Gastroesophageal sphincter (tissue), 4 donors: ENCODE measurements at regions not wholly inside any gene's neighbourhood (a gene's known extent, or its start where the extent isn't known, plus 50 kb on each side); places are given as distances from the start of the nearest gene placed in this dataset.

ENCODE experiments used
- ATAC-seq: fragments of 150-250 bp; one replicate; pipeline ENCODE4 v1.9.1; 2016; ENCODE audit warnings: mild to moderate bottlenecking, moderate library complexity
- H3K27ac ChIP-seq, 4 donors: fragments of 200-600 bp; sonication (generic) in 3 of 4; 1 replicate in 3 of 4; 2 replicates in 1 of 4; pipeline ENCODE4 v1.5.1; 2016 to 2019
- H3K27me3 ChIP-seq: fragments of 200-600 bp; sonication (generic); one replicate; pipeline ENCODE4 v1.5.1; 2019
- H3K36me3 ChIP-seq, 2 donors: fragments of 200-600 bp; sonication (generic); one replicate each; pipeline ENCODE4 v1.5.1; 2019; ENCODE audit warnings: control low read depth in 1 of 2
- H3K4me1 ChIP-seq, 3 donors: fragments of 200-600 bp; sonication (generic); 1 replicate in 2 of 3; 2 replicates in 1 of 3; pipeline ENCODE4 v1.5.1; 2016 to 2019; ENCODE audit warnings: control low read depth in 2 of 3
- H3K4me3 ChIP-seq, 2 donors: fragments of 200-600 bp; sonication (generic); one replicate each; pipeline ENCODE4 v1.5.1; 2019; ENCODE audit warnings: mild to moderate bottlenecking in 1 of 2, moderate library complexity in 1 of 2
- H3K9me3 ChIP-seq, 3 donors: fragments of 200-600 bp; sonication (generic); one replicate each; pipeline ENCODE4 v1.5.1; 2017 to 2019; ENCODE audit warnings: control low read depth in 2 of 3
- CTCF ChIP-seq, 4 experiments: fragments of 200-600 bp in 2 of 4; fragments of 450-650 bp in 2 of 4; sonication (generic) in 1 of 4; IDR thresholded peaks; one replicate each; pipeline ENCODE4 v1.5.1; 2017 to 2019; ENCODE audit warnings: antibody characterized with exemption in 4 of 4, mild to moderate bottlenecking in 2 of 4, moderate library complexity in 2 of 4
- EP300 ChIP-seq: sonication (generic); formaldehyde crosslinking; IDR thresholded peaks from one replicate; pipeline ENCODE4 v1.6.1; 2017; ENCODE audit warnings: antibody characterized with exemption, mild to moderate bottlenecking
- POLR2A ChIP-seq, 2 donors: fragments of 450-650 bp; IDR thresholded peaks; one replicate each; pipeline ENCODE4 v1.6.1; 2017; ENCODE audit warnings: antibody characterized with exemption in 2 of 2, mild to moderate bottlenecking in 2 of 2, moderate library complexity in 1 of 2
- POLR2AphosphoS5 ChIP-seq: sonication (generic); formaldehyde crosslinking; IDR thresholded peaks from one replicate; pipeline ENCODE4 v1.6.1; 2017; ENCODE audit warnings: antibody characterized with exemption
- WGBS, 2 donors: methylation state at CpG; one replicate each; pipeline ENCODE4 v1.1.5; 2018; ENCODE audit warnings: low coverage in 1 of 2; 5-methylcytosine and 5-hydroxymethylcytosine counted together

DNA sequence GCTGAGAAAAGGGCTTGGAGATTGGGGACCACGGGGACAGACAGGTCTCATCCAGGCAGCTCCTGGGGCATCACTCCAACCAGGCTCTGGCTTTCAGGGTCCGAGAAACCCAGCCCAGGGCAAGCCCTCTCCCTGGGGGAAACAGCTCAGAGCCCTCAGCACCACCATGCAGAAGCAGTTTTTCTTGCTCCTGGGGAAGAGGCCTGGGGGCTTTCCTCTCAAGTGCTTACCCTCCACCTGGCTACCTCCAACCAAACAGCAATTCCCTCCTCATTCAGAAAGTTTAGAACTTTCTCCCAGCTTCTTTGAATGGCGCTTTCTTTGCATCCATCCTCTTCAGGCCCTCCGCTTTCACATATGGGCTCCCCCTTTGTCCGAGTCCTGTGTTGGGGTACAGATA, 110.4 kb upstream of the PHACTR3 start:
- WGBS, 2 donors: 86 to 95% methylated on average over 3 to 4 of the region's 5 CpGs
- H3K27me3 ChIP-seq: peaks cover 85% of the 10 kb centered on the region
- TF ChIP-seq POLR2A (IDR thresholded peaks at IDR 0.05) (no peak), CTCF (IDR thresholded peaks at IDR 0.05) (no peak), POLR2AphosphoS5 (no peak), EP300 (no peak)
- no peaks in the 10 kb centered on the region for H3K4me1 ChIP-seq
- no peak overlapping the region for H3K4me3 ChIP-seq
- no peak for ATAC-seq
- H3K36me3 ChIP-seq: no peaks in the 10 kb centered on the region
- H3K9me3 ChIP-seq: peaks cover 0 to 1% (median 0%) of the 10 kb centered on the region in 3 donors
- H3K27ac ChIP-seq: no peak overlapping the region

DNA sequence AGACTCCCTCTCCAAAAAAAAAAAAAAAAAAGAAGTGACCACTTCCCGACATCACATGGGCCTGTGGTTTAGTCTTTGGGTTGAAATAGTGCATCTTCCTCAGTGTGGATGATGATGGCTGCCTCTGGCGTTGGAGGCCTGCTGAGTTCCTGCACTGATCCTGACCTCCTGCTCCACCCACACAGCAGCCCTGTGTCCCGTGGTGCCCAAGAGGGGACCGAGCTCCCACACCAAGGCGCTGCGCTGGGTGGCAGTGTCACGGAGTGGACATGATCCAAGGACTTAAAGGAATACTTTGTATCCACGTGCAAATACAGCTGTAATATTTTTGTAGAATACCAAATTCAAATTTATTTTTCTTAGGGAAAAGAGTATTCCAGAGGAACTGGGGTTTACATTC, 109.2 kb upstream of the PHACTR3 start:
- TF ChIP-seq POLR2AphosphoS5: no peak
- no peak for TF ChIP-seq POLR2A (IDR thresholded peaks at IDR 0.05)
- TF ChIP-seq CTCF (IDR thresholded peaks at IDR 0.05): no peak
- TF ChIP-seq EP300: no peak
- H3K36me3 ChIP-seq: no peaks in the 10 kb centered on the region
- H3K4me1 ChIP-seq: no peaks in the 10 kb centered on the region
- H3K27ac ChIP-seq: no peak overlapping the region
- H3K9me3 ChIP-seq: peaks cover 0 to 14% (median 0%) of the 10 kb centered on the region in 3 donors
- WGBS, 2 donors: 54% methylated on average over 3 of the region's 8 CpGs; no CpG with 5 or more reads in 1 of the 2 donors
- ATAC-seq: no peak
- no peak overlapping the region for H3K4me3 ChIP-seq
- H3K27me3 ChIP-seq: peaks cover 86% of the 10 kb centered on the region

- Histone ChIP-seq H3K4me1 (no peaks in the 10 kb centered on the region), H3K27ac (no peak overlapping the region), H3K4me3 (no peak overlapping the region), H3K9me3 (peaks cover 0 to 15% (median 0%) of the 10 kb centered on the region in 3 donors), H3K36me3 (no peaks in the 10 kb centered on the region), H3K27me3 (peaks cover 78% of the 10 kb centered on the region)
- 13 to 46% methylated on average over 3 to 6 of the region's 12 CpGs for WGBS, 2 donors
- ATAC-seq: peak; percentile 43
- TF ChIP-seq POLR2AphosphoS5 (no peak), CTCF (IDR thresholded peaks at IDR 0.05) (peak; percentile 54 to 84 (median 66)), POLR2A (IDR thresholded peaks at IDR 0.05) (no peak), EP300 (no peak)
Observed at GRCh38 chr20:59495894-59496510, 108.3 kb upstream of the PHACTR3 start.

- Histone ChIP-seq H3K36me3 (no peaks in the 10 kb centered on the region), H3K27me3 (peaks cover 67% of the 10 kb centered on the region), H3K4me1 (no peaks in the 10 kb centered on the region), H3K27ac (no peak overlapping the region), H3K4me3 (no peak overlapping the region), H3K9me3 (peaks cover 0 to 15% (median 0%) of the 10 kb centered on the region in 3 donors)
- ATAC-seq: no peak
- 86 to 91% methylated on average over 2 to 3 of the region's 3 CpGs for WGBS, 2 donors
- no peak for TF ChIP-seq CTCF (IDR thresholded peaks at IDR 0.05)
- no peak for TF ChIP-seq EP300
- no peak for TF ChIP-seq POLR2AphosphoS5
- no peak for TF ChIP-seq POLR2A (IDR thresholded peaks at IDR 0.05)
Observed at GRCh38 chr20:59498291-59498690, 106.0 kb upstream of the PHACTR3 start.

DNA sequence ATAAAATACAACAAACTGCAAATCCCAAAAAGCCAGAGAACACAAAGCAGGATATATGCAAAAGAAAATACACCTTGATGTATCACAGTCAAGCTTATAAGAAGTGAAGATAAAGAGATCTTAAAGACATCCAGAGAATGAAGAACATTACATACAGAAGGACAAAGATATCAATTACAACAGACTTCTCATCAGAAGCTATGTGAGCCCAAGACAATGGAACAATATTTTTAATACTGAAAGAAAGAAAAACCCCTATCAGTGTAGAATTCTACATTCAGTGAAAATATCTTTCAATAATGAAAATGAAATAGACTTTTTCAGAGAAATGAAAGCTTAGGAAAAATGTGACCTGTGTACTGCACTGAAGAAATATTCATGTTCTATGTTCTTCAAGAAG, 104.5 kb upstream of the PHACTR3 start:
- no peak for ATAC-seq
- no peaks in the 10 kb centered on the region for H3K4me1 ChIP-seq
- no peak overlapping the region for H3K27ac ChIP-seq
- peaks cover 53% of the 10 kb centered on the region for H3K27me3 ChIP-seq
- H3K4me3 ChIP-seq: no peak overlapping the region
- TF ChIP-seq CTCF (IDR thresholded peaks at IDR 0.05): no peak
- no peak for TF ChIP-seq EP300
- no peak for TF ChIP-seq POLR2AphosphoS5
- no peak for TF ChIP-seq POLR2A (IDR thresholded peaks at IDR 0.05)
- peaks cover 0 to 21% (median 0%) of the 10 kb centered on the region in 3 donors for H3K9me3 ChIP-seq
- no peaks in the 10 kb centered on the region for H3K36me3 ChIP-seq
